ENCODE measurements at regions not wholly inside any gene's neighbourhood (a gene's known extent, or its start where the extent isn't known, plus 50 kb on each side); places are given as distances from the start of the nearest gene placed in this dataset.
A peak's percentile ranks its signal among the peaks of the same experiment; 100 is the strongest.

GRCh38 chr14:54310851-54311228, 86.0 kb upstream of the CDKN3 start:
- DNase-seq (ENCODE audit: low spot score), result no peak

GRCh38 chr14:54312166-54312801, 84.5 kb upstream of the CDKN3 start:
- peak; percentile 93 for DNase-seq (ENCODE audit: low spot score)

DNA sequence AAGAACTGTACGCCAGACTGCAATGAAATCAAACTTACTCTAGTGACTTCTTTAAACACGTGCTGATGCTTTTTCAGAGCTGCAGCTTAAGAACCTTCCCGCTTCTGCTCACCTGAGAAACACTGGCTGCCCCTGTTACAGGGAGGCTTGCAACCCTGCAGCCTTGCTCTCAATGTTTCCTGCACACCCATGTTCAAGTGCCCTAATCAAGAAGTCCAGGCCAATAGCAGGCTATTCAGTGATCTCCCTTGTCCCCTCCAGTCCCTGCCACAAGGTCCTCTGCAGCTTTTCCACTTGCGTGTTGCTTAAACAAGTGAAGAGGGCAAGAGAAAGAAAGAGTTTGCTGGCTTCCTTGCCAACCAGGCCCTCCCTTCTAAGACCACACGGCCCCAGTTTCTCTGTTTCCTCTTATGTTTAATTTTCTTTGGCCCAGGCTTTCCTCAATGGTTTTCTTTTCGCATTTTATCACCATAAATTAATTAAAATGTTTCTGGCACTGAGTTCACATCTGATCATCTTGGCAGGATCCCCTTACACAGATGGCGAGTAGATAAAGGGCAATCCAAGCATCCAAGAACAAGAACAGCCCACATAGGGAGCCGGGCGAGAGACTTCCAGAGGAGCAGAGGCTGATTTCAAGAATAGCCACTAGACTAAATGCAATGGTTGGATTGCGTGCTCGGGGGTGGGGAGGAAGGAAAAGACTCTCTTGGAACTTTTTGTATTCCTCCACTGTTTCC, 82.3 kb upstream of the CDKN3 start:
- no peak for DNase-seq (ENCODE audit: low spot score)

- no peak for DNase-seq (ENCODE audit: low spot score)
Measured at GRCh38 chr14:54316652-54317051, 80.2 kb upstream of the CDKN3 start.

- no peak for DNase-seq (ENCODE audit: low spot score)
Measured at GRCh38 chr14:54317391-54317790, 79.4 kb upstream of the CDKN3 start.

DNA sequence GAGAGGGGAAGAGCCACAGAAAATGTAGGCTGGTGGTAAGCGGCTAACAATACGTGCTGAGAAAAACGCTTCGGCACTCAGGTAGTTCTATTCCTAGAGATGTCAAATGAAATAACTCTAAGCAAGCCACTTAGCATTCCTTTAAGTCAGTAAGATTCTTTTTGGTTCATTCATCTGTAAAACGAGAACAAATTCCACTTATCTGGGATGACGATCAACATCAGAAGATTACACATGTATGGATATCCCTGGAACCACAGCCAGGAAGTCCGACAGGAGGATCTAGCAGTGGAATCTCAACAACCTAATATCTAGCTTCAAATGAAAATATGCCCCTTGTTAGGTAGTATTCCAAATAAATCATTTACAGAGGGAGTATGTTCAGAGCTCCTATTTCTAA, 74.6 kb upstream of the CDKN3 start:
- DNase-seq (ENCODE audit: low spot score), result no peak

DNA sequence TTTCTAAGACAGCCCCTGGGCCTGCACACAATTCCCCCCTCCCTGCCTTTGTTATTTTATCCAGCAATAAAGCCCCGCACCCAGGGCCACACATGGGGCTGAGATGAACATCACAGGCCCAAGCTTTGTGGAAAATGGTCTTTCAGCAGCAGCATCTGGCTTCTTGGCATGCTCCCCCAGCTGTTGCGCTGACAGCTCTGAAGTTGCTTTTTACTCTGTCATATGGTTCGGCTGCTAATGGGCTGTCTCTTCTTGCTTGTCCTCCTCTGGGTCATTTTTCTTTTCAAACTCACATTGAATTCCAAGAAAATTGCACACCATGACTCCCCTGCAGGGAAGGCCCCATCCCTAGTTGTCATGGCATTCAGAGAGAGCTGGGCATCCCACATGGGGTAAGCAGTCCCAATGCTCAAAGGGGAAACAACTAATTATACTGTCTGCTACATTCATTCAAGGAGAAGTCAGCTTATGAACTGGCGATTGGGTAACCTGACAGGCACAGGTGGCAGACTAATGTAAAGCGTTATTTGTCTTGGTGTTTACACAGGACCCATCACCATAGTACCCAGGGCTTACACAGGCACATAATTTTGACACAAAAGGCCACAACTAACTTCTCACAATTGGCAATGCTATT, 74.0 kb upstream of the CDKN3 start:
- no peak for DNase-seq (ENCODE audit: low spot score)

GRCh38 chr14:54325766-54326165, 71.0 kb upstream of the CDKN3 start:
- no peak for DNase-seq (ENCODE audit: low spot score)

DNA sequence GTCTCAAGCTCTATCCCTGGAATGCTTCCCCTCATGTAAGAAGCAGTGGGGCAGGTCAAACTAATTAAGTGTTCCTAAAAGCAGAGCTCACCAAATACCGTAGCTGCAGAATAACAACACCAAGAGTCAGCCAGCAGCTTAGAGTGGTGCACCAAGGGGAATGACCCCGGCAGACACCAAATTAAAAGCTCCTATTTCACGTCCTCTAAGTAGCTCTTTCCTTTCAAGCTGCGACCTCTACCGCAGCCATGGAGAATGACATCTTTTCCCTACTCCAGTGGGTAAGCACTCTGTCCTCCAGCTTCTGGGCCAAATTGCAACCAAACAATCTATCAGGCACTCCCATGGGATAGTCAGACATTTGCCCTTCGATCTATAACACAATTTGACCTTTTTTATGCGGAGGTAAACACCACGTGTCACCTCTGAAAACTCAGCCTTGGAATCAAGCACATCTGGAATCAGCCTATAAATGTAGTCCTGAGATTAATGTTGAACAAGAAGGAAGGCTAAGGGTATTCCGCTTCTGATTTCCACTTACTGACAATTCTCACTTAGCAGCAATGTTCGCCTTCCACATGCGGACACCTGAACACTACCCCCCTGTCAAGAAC, 67.6 kb upstream of the CDKN3 start:
- peak; percentile 74 for DNase-seq (ENCODE audit: low spot score)

GRCh38 chr14:54330876-54331275, 65.9 kb upstream of the CDKN3 start:
- no peak for DNase-seq (ENCODE audit: low spot score)

DNA sequence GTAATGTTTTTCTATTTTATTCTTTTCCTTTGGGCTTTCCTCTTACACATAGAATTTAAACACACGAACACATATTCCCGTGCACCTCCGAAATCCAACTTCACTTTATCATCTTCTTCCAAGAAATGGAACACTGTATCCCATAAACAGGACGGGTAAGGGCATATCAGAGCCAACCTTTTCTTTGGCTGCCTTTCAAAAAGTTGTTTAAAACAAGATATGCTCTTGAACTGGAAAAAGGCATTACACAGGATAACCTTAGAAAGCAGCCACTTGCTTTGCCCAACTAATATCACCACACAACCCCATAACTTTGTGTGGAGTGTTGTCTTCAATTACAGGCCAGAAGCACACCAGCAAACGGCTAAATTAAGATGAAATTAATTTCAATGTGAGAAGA, 65.3 kb upstream of the CDKN3 start:
- no peak for DNase-seq (ENCODE audit: low spot score)

GRCh38 chr14:54332490-54332889, 64.3 kb upstream of the CDKN3 start:
- no peak for DNase-seq (ENCODE audit: low spot score)

- no peak for DNase-seq (ENCODE audit: low spot score)
Measured at GRCh38 chr14:54333511-54333910, 63.3 kb upstream of the CDKN3 start.

- DNase-seq (ENCODE audit: low spot score), result no peak
Measured at GRCh38 chr14:54335569-54336155, 61.1 kb upstream of the CDKN3 start.

DNA sequence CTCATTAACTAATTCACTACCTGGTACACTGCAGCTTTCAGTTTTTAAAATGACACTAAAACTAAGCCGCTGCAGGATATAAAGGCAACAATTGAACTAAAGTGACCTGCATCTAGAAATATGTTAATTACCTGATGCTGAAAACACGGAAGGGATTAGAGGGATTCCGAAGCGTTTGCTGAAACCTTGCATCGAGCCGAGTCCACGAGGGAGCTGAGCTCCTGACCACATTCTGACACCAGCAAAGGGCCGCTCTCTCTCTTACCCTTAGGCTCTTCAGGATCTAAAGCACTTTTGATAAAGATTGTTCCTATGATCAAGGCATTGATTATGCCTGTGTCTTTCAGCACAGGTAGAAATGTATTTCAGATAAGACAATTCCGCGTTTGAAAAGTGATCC, 59.5 kb upstream of the CDKN3 start:
- no peak for DNase-seq (ENCODE audit: low spot score)

GRCh38 chr14:54338696-54339317, 58.0 kb upstream of the CDKN3 start:
- peak; percentile 70 for DNase-seq (ENCODE audit: low spot score)

DNA sequence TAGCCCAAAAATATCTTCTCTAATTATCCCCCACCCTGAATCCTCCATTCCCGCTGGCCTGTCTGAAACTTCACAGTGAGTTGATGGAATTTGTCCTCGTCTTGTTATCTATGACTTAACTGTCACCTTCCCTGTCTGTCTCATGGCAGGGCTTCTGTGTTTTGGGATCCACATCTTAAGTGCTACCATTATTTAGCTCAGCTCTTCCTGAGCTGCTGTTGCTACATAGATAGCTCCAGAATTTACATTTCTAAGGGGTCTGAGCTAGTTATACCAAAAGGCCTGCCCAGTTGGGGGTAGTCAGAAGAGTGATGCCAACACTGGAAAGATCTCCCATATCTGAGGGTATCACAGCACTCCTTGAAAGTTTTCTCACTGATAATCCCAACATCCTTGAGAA, 57.0 kb upstream of the CDKN3 start:
- DNase-seq (ENCODE audit: low spot score), result no peak

DNA sequence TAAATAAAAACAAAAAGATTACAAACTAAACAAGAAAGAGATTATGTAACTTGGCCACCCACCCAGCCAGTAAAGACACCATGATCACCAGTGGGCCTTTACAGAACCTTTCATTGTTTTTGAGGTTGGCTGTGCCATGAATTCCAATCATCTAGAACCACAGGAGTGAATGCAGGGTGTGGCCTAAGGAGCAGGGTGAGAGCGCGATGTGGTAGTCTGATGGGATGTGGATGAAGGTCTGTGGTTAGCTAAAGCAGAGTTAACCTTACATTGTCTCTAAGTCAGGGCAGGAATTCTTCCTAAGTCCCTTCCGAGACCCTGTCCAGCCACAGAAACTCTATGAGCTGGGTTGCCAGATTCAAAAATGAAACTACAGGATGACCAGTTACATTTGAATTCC, 54.0 kb upstream of the CDKN3 start:
- peak; percentile 29 for DNase-seq (ENCODE audit: low spot score)

GRCh38 chr14:54343272-54344121, 53.3 kb upstream of the CDKN3 start:
- peak; percentile 71 for DNase-seq (ENCODE audit: low spot score)

DNA sequence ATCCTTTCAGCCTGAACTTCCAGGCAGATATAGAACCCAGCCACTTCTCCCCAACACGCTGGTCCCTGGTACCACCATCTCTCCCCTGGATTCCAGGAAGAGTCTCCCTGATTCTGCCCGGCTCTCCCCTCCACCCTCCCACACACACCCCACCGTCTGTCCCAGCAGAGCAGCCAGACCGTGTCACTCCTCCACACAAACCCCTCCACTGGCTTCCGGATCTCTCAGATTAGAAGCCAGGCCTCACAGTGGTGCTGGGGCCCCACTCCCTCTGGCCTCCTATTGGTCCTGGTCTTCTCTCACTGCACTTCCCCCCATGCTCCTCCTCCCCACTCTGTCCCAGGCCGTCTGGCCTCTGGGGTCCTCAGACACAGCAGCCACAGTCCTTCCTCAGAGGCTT, 52.4 kb upstream of the CDKN3 start:
- DNase-seq (ENCODE audit: low spot score), result no peak

DNA sequence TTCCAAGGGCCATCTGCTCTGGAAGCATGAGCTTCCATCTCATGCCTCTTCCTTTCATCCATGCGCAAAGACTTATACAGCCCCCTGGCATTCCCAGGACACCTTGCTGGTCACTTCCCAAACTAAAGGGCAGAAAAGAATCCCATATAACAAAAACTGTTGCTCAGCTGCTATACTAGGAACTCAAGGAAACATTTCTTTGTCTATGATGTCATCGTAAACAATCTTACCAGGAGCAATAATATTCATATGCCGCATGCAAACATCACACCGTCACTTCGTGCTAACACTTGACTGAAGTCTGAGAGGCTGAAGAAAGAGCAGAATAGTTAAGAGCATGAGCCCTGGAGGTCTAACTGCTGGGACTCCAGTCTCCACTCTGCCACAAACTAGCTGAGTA, 50.5 kb upstream of the CDKN3 start:
- DNase-seq (ENCODE audit: low spot score), result no peak
